HS-5 (cell line): ENCODE measurements at regions not wholly inside any gene's neighbourhood (a gene's known extent, or its start where the extent isn't known, plus 50 kb on each side); places are given as distances from the start of the nearest gene placed in this dataset.

Experiments used
- DNase-seq: peaks from one replicate; pipeline ENCODE4 v3.0.0-alpha.2; 2012; ENCODE audit warnings: low read depth

GRCh38 chr3:109532257-109533216, 195.2 kb upstream of the DPPA4 start:
- DNase-seq: peak; percentile 62

- DNase-seq: no peak
These were observed 208.4 kb upstream of the DPPA4 start for GRCh38 chr3:109545746-109546145.

DNA sequence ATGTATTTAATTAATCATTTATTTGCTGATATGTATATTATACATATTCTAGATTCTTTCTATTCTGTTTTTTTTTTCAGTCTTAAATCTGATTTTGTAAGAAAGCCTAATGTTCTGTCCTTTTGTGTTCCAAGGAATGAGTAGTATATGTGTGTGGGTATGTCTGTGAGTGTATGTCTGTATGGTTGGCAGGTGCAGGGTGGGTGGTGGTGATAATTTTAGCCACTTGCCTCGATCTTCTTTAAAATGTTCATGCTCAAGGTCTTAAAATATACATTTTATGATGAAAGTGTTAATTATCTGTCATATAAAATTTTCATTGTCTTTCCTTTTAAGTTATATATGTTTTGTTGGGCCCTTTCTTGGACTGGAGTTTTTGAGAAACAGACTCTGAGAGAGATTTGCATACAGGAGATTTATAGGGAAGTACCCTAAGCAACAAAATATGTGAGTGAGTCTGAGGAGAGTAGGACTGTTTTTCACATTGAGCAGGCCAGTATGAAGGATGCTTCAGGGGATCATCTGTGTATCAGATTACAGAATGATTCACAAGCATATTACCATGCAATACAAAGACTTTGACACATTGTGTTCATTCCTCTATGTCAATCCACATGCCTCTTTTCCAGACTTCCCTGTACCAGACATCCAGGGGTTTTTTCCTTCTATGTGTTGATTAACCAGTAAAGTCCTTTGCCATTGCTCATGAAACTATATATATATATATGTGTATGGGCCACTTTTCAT, 211.0 kb upstream of the DPPA4 start:
- peak; percentile 39 for DNase-seq

- DNase-seq: peak; percentile 54
These were observed 216.4 kb upstream of the DPPA4 start for GRCh38 chr3:109553591-109554371.

- no peak for DNase-seq
These were observed 222.0 kb upstream of the DPPA4 start for GRCh38 chr3:109559389-109559788.

- DNase-seq: no peak
These were observed 225.8 kb upstream of the DPPA4 start for GRCh38 chr3:109563149-109563548.

DNA sequence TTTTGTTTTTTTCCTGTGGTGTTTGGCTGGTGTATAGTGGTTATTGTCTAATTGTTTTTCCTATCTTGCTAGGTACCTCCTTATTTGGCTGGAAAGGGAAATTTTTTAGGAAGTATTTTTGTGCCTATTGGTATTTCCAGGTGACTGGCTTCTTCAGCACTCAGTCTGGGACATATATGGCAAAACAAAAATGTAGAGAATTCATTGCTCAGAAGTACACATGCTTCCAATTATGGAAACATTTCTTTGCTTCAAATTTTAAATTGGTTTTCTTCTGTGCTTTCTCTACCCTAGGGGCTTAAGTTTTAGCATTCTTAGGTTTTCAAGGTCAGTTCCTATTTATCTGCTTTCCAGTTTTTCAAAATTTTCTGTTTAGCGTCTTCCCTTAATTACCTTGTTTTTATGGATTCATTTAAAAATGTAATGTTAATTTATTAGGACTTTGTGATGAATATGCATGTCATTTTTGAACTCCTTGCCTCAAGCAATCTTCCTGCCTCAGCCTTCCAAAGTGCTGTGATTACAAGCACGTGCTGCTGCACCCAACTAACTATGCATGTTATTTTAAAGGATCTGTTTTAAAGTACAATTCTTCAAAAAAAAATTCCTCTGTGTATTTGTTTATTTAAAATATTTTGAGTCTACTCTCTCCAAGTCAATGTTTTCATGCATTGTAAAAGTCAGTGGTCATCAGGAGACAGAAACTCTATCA, 231.9 kb upstream of the DPPA4 start:
- DNase-seq: peak; percentile 36

- DNase-seq: no peak
These were observed 233.1 kb upstream of the DPPA4 start for GRCh38 chr3:109570408-109570807.

GRCh38 chr3:109572301-109572700, 235.0 kb upstream of the DPPA4 start:
- no peak for DNase-seq

GRCh38 chr3:109596991-109597390, 259.6 kb upstream of the DPPA4 start:
- DNase-seq: no peak

GRCh38 chr3:109597444-109597843, 260.1 kb upstream of the DPPA4 start:
- no peak for DNase-seq

GRCh38 chr3:109607897-109608296, 270.6 kb upstream of the DPPA4 start:
- no peak for DNase-seq

DNA sequence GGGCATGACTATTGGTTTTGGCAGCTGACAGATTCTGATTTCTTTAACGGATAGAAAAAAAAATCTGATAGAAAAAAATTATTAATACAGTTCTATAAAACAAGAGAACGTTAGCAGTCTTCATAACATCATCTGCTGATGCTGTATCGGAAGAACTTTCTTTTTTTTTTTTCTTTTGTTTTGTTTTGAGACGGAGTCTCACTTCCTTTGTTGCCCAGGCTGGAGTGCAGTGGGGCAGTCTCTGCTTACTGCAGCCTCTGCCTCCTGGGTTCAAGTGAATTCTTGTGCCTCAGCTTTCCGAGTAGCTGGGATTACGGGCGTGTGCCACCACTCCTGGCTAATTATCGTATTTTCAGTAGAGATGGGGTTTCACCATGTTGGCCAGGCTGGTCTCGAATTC, 271.2 kb upstream of the DPPA4 start:
- DNase-seq: no peak

- no peak for DNase-seq
These were observed 281.5 kb upstream of the DPPA4 start for GRCh38 chr3:109618766-109619378.

- DNase-seq: no peak
These were observed 294.6 kb upstream of the DPPA4 start for GRCh38 chr3:109631897-109632296.

DNA sequence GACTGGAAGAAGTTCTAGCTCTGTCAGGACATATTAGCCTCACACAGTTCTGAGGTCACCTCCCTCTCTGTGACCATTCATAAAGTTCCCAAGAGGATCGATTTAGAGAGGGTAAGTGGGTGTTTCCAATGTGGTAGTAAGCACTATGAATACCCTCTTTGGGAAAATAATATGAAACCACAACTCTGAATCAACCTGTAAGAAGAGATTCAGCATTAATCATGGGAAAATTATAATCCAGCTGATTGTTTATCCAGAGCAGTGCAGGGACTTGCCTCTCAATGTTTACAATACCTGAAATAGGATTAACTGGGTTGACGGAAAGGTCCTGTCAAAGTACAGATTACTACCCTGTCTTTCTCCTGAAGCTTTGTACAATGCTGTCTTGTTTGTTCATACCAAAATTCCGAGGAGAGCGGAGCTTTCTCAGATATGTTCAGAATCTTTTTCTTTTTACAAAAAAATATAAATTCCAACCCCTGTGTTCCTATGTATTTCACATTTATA, 302.9 kb upstream of the DPPA4 start:
- DNase-seq: no peak

GRCh38 chr3:109642025-109642424, 304.7 kb upstream of the DPPA4 start:
- no peak for DNase-seq

- DNase-seq: peak; percentile 69
These were observed 306.2 kb upstream of the DPPA4 start for GRCh38 chr3:109643590-109643989.

GRCh38 chr3:109644332-109644731, 307.0 kb upstream of the DPPA4 start:
- DNase-seq: no peak

GRCh38 chr3:109644746-109645145, 307.4 kb upstream of the DPPA4 start:
- no peak for DNase-seq

DNA sequence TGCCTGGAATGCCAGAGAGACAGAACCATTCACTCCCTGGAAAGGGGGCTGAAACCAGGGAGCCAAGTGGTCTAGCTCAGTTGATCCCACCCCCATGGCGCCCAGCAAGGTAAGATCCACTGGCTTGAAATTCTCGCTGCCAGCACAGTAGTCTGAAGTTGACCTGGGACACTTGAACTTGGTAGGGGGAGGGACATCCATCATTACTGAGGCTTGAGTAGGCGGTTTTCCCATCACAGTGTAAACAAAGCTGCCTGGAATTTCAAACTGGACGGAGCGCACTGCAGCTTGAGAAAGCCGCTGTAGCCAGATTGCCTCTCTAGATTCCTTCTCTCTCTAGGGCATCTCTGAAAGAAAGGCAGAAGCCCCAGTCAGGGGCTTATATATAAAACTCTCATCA, 310.7 kb upstream of the DPPA4 start:
- no peak for DNase-seq
